ENCODE measurements at regions not wholly inside any gene's neighbourhood (a gene's known extent, or its start where the extent isn't known, plus 50 kb on each side); places are given as distances from the start of the nearest gene placed in this dataset.

GRCh38 chr3:156614642-156615511 lies 59.5 kb upstream of the TIPARP start:
- intact Hi-C loops (cut with micrococcal nuclease; ENCODE audit: unreplicated experiment), result no loop called here

GRCh38 chr3:156612903-156613302 lies 58.0 kb upstream of the SSR3 start:
- no peaks in the 10 kb centered on the region for H3K27me3 ChIP-seq (replicated peaks; ENCODE audit: control insufficient read depth, insufficient read depth, low read length)
- H3K4me3 ChIP-seq (ENCODE audit: low read depth, low read length), result no peak overlapping the region
- no peaks in the 10 kb centered on the region for H3K36me3 ChIP-seq (ENCODE audit: control insufficient read depth, insufficient read depth, low read length)
- intact Hi-C loops (cut with micrococcal nuclease; ENCODE audit: unreplicated experiment), result no loop called here
- TF ChIP-seq, protein P1, sequence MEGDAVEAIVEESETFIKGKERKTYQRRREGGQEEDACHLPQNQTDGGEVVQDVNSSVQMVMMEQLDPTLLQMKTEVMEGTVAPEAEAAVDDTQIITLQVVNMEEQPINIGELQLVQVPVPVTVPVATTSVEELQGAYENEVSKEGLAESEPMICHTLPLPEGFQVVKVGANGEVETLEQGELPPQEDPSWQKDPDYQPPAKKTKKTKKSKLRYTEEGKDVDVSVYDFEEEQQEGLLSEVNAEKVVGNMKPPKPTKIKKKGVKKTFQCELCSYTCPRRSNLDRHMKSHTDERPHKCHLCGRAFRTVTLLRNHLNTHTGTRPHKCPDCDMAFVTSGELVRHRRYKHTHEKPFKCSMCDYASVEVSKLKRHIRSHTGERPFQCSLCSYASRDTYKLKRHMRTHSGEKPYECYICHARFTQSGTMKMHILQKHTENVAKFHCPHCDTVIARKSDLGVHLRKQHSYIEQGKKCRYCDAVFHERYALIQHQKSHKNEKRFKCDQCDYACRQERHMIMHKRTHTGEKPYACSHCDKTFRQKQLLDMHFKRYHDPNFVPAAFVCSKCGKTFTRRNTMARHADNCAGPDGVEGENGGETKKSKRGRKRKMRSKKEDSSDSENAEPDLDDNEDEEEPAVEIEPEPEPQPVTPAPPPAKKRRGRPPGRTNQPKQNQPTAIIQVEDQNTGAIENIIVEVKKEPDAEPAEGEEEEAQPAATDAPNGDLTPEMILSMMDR (IDR thresholded peaks at IDR 0.05; ENCODE audit: insufficient read depth in 1 of 2, low read depth in 1 of 2, low read length in 1 of 2, severe bottlenecking in 1 of 2, unreplicated experiment in 1 of 2), result no peak
- POLR2A ChIA-PET, result no interaction called here
- Mint-ChIP-seq H3K9me3 (ENCODE audit: unreplicated experiment) (no peaks in the 10 kb centered on the region), H3K4me1 (ENCODE audit: low read depth, unreplicated experiment) (peaks cover 7% of the 10 kb centered on the region), H3K27ac (ENCODE audit: unreplicated experiment) (no peak overlapping the region), H3K36me3 (ENCODE audit: insufficient read depth, unreplicated experiment) (no peaks in the 10 kb centered on the region), H3K27me3 (ENCODE audit: insufficient read depth, unreplicated experiment) (no peaks in the 10 kb centered on the region), H3K4me3 (ENCODE audit: unreplicated experiment) (no peak overlapping the region)
- CTCF ChIA-PET, result no interaction called here
- no peak for DNase-seq
- no TSS peak for BruUV-seq (replicated peaks)
- H3K9me3 ChIP-seq, result no peaks in the 10 kb centered on the region
- H3K4me1 ChIP-seq, result no peaks in the 10 kb centered on the region

More at GRCh38 chr3:156614642-156615511, 59.5 kb upstream of the TIPARP start:
- no peaks in the 10 kb centered on the region for H3K27me3 ChIP-seq (replicated peaks; ENCODE audit: control insufficient read depth, insufficient read depth, low read length)
- H3K4me3 ChIP-seq (ENCODE audit: low read depth, low read length), result no peak overlapping the region
- no peak for DNase-seq
- no peaks in the 10 kb centered on the region for H3K36me3 ChIP-seq (ENCODE audit: control insufficient read depth, insufficient read depth, low read length)
- ChIA-PET CTCF (no interaction called here), POLR2A (no interaction called here)
- Mint-ChIP-seq H3K4me1 (ENCODE audit: low read depth, unreplicated experiment) (peaks cover 7% of the 10 kb centered on the region), H3K36me3 (ENCODE audit: insufficient read depth, unreplicated experiment) (no peaks in the 10 kb centered on the region), H3K9me3 (ENCODE audit: unreplicated experiment) (no peaks in the 10 kb centered on the region), H3K4me3 (ENCODE audit: unreplicated experiment) (no peak overlapping the region), H3K27me3 (ENCODE audit: insufficient read depth, unreplicated experiment) (no peaks in the 10 kb centered on the region), H3K27ac (ENCODE audit: unreplicated experiment) (no peak overlapping the region)
- H3K4me1 ChIP-seq, result no peaks in the 10 kb centered on the region
- H3K9me3 ChIP-seq, result no peaks in the 10 kb centered on the region
- BruUV-seq (replicated peaks), result no TSS peak
- TF ChIP-seq, protein P1 (IDR thresholded peaks at IDR 0.05; ENCODE audit: insufficient read depth in 1 of 2, low read depth in 1 of 2, low read length in 1 of 2, severe bottlenecking in 1 of 2, unreplicated experiment in 1 of 2), result no peak

DNA sequence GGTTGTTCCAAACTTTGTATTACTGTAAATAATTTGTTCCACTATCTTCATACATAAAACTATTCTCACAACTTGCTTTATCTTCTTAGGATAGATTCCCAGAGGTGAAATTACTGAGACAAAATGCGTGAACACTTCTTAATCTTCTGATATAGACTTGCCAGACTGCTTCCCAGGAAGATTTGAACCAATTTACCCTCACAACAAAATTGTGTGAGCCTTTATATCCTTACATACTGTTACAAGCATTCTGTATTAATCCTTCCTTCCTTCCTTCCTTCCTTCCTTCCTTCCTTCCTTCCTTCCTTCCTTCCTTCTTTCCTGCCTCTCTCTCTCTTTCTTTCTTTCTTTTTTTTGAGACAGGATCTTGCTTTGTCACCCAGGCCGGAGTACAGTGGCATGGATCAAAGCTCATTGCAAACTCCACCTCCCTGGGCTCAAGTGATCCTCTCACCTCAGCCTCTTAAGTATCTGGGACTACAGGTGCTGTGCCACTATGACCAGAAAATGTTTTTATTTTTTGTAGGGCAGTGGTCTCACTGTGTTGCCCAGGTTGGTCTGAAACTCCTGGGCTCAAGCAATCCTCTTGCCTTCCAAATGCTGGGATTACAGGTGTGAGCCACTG lies 57.1 kb upstream of the SSR3 start:
- H3K27me3 ChIP-seq (replicated peaks; ENCODE audit: control insufficient read depth, insufficient read depth, low read length), result no peaks in the 10 kb centered on the region
- TF ChIP-seq, protein P1 (IDR thresholded peaks at IDR 0.05; ENCODE audit: insufficient read depth in 1 of 2, low read depth in 1 of 2, low read length in 1 of 2, severe bottlenecking in 1 of 2, unreplicated experiment in 1 of 2), result no peak
- H3K27ac Mint-ChIP-seq (ENCODE audit: unreplicated experiment), result no peak overlapping the region

More for the DNA sequence above, 57.1 kb upstream of the SSR3 start:
- H3K9me3 ChIP-seq, result no peaks in the 10 kb centered on the region
- BruUV-seq (replicated peaks), result no TSS peak
- POLR2A ChIA-PET, result no interaction called here
- H3K36me3 Mint-ChIP-seq (ENCODE audit: insufficient read depth, unreplicated experiment), result no peaks in the 10 kb centered on the region
- no peaks in the 10 kb centered on the region for H3K9me3 Mint-ChIP-seq (ENCODE audit: unreplicated experiment)
- no peak overlapping the region for H3K4me3 Mint-ChIP-seq (ENCODE audit: unreplicated experiment)
- peaks cover 8% of the 10 kb centered on the region for H3K4me1 Mint-ChIP-seq (ENCODE audit: low read depth, unreplicated experiment)
- no peak for DNase-seq
- no peaks in the 10 kb centered on the region for H3K27me3 Mint-ChIP-seq (ENCODE audit: insufficient read depth, unreplicated experiment)
- H3K4me3 ChIP-seq (ENCODE audit: low read depth, low read length), result no peak overlapping the region
- peaks cover 2% of the 10 kb centered on the region; the same call in 1 of the 2 replicates for H3K4me1 ChIP-seq
- intact Hi-C loops (cut with micrococcal nuclease; ENCODE audit: unreplicated experiment), result no loop called here
- CTCF ChIA-PET, result no interaction called here
- H3K36me3 ChIP-seq (ENCODE audit: control insufficient read depth, insufficient read depth, low read length), result no peaks in the 10 kb centered on the region
